Transverse colon (tissue), 1 donor: ENCODE measurements at regions not wholly inside any gene's neighbourhood (a gene's known extent, or its start where the extent isn't known, plus 50 kb on each side); places are given as distances from the start of the nearest gene placed in this dataset.

ENCODE experiments used
- EP300 ChIP-seq: sonication (generic); formaldehyde crosslinking; IDR thresholded peaks from one replicate; pipeline ENCODE4 v1.6.1; 2017; ENCODE audit warnings: antibody characterized with exemption, low read depth
- POLR2A ChIP-seq: fragments of 450-650 bp; IDR thresholded peaks from one replicate; pipeline ENCODE4 v1.6.1; 2016; ENCODE audit warnings: antibody characterized with exemption, mild to moderate bottlenecking, moderate library complexity

GRCh38 chr4:170464614-170465197, 374.9 kb upstream of the AADAT start:
- TF ChIP-seq POLR2A (no peak), EP300 (no peak)
